ENCODE measurements at regions not wholly inside any gene's neighbourhood (a gene's known extent, or its start where the extent isn't known, plus 50 kb on each side); places are given as distances from the start of the nearest gene placed in this dataset.

DNA sequence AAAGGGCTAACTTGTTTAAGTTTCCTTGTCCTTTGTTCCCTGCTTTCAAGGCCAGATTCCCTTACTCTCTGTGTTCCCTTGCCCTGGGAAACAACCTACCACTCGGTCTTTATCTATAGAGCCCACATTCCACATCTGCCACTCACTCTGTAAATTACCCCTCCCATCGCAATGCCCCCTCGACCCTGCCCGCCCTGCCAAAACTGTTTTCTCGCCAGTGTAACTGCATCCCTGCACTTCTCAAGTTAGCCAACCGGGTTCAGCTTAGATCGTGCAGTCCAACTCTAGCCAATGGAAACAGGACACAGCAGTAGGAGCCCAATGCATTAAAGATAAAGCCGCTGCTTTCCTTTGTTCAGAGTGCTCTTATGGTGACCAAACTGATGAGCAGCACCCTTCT is 263.6 kb downstream of the TBL1XR1 start:
- Histone ChIP-seq H3K4me1 (ENCODE audit: control insufficient read depth in 1 of 2, insufficient read depth in 2 of 2, low read depth in 1 of 2, low read length in 1 of 2) (peaks cover 0 to 2% of the 10 kb centered on the region in 2 experiments; a peak in 2 of 4 replicates), H4K20me1 (ENCODE audit: insufficient read depth) (no peaks in the 10 kb centered on the region), H3K4me3 (ENCODE audit: low read depth in 2 of 2, low read length in 1 of 2) (no peak overlapping the region), H3K9me2 (no peaks in the 10 kb centered on the region), H3K36me3 (replicated peaks in 1 of 2; ENCODE audit: control insufficient read depth in 1 of 2, insufficient read depth in 2 of 2, low read length in 1 of 2) (no peaks in the 10 kb centered on the region), H3K4me2 (no peak overlapping the region), H3K27ac (ENCODE audit: low read depth in 2 of 2, low read length in 1 of 2) (no peak overlapping the region), H3K9me3 (no peaks in the 10 kb centered on the region), H3K27me3 (ENCODE audit: insufficient read depth) (no peaks in the 10 kb centered on the region), H3F3A (replicated peaks; ENCODE audit: insufficient read depth) (no peaks in the 10 kb centered on the region), H3K79me2 (ENCODE audit: insufficient read depth) (no peaks in the 10 kb centered on the region), H2AFZ (ENCODE audit: low read depth) (no peak overlapping the region), H3K9ac (no peak overlapping the region)
- no peak for DNase-seq
- WGBS (ENCODE audit: low lambda C conversion rate): 75% methylated on average over 8 of the region's 8 CpGs
- TF ChIP-seq SIN3A (IDR thresholded peaks at IDR 0.05; ENCODE audit: borderline replicate concordance, low read depth, low read length): no peak
- TF ChIP-seq CHD2 (IDR thresholded peaks at IDR 0.05; ENCODE audit: low read length, partially characterized antibody): no peak
- TF ChIP-seq FOXM1 (IDR thresholded peaks at IDR 0.05; ENCODE audit: low read depth): no peak
- no peak for TF ChIP-seq FOSL2 (IDR thresholded peaks at IDR 0.05; ENCODE audit: borderline replicate concordance, low read depth)
- no peak for TF ChIP-seq TAF1 (IDR thresholded peaks at IDR 0.05; ENCODE audit: borderline replicate concordance, low read depth, low read length)
- TF ChIP-seq, protein P1, sequence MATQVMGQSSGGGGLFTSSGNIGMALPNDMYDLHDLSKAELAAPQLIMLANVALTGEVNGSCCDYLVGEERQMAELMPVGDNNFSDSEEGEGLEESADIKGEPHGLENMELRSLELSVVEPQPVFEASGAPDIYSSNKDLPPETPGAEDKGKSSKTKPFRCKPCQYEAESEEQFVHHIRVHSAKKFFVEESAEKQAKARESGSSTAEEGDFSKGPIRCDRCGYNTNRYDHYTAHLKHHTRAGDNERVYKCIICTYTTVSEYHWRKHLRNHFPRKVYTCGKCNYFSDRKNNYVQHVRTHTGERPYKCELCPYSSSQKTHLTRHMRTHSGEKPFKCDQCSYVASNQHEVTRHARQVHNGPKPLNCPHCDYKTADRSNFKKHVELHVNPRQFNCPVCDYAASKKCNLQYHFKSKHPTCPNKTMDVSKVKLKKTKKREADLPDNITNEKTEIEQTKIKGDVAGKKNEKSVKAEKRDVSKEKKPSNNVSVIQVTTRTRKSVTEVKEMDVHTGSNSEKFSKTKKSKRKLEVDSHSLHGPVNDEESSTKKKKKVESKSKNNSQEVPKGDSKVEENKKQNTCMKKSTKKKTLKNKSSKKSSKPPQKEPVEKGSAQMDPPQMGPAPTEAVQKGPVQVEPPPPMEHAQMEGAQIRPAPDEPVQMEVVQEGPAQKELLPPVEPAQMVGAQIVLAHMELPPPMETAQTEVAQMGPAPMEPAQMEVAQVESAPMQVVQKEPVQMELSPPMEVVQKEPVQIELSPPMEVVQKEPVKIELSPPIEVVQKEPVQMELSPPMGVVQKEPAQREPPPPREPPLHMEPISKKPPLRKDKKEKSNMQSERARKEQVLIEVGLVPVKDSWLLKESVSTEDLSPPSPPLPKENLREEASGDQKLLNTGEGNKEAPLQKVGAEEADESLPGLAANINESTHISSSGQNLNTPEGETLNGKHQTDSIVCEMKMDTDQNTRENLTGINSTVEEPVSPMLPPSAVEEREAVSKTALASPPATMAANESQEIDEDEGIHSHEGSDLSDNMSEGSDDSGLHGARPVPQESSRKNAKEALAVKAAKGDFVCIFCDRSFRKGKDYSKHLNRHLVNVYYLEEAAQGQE (IDR thresholded peaks at IDR 0.05; ENCODE audit: low read depth, low read length): no peak
- TF ChIP-seq RXRA (IDR thresholded peaks at IDR 0.05; ENCODE audit: borderline replicate concordance, low read depth): no peak
- no peak for TF ChIP-seq MEF2A (IDR thresholded peaks at IDR 0.05; ENCODE audit: borderline replicate concordance, low read depth)
- ChIA-PET CTCF (no interaction called here), POLR2A (no interaction called here)

DNA sequence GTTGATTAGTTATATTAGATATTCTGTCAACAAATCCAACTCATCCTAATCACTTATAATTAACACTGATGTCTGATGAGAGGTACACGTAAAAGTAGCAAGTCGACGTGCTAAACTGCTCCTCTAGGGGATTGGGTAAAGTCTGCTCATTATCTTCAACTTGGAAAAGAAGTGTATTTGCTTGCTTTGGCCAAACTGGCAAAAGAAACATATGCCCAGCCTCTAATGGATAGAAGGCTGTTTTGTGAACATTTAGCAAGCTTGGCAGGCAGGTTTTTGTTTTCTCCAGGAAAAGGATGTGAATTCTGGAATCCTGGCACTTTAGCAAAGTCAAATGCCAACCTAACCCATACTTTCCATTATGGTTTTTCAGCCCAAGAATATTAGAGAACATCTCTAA is 264.8 kb downstream of the TBL1XR1 start:
- no peaks in the 10 kb centered on the region for H3K9me2 ChIP-seq
- H2AFZ ChIP-seq (ENCODE audit: low read depth): no peak overlapping the region
- peaks cover 0 to 2% of the 10 kb centered on the region in 2 experiments; a peak in 2 of 4 replicates for H3K4me1 ChIP-seq (ENCODE audit: control insufficient read depth in 1 of 2, insufficient read depth in 2 of 2, low read depth in 1 of 2, low read length in 1 of 2)
- H4K20me1 ChIP-seq (ENCODE audit: insufficient read depth): no peaks in the 10 kb centered on the region
- no peak overlapping the region for H3K27ac ChIP-seq (ENCODE audit: low read depth in 2 of 2, low read length in 1 of 2)
- TF ChIP-seq RFX5 (IDR thresholded peaks at IDR 0.05; ENCODE audit: low read length): no peak
- no peak for TF ChIP-seq MEF2A (IDR thresholded peaks at IDR 0.05; ENCODE audit: borderline replicate concordance, low read depth)
- TF ChIP-seq GABPA (IDR thresholded peaks at IDR 0.05; ENCODE audit: low read depth): no peak
- TF ChIP-seq SMC3 (IDR thresholded peaks at IDR 0.05; ENCODE audit: low read depth, low read length): no peak
- TF ChIP-seq, protein P2, sequence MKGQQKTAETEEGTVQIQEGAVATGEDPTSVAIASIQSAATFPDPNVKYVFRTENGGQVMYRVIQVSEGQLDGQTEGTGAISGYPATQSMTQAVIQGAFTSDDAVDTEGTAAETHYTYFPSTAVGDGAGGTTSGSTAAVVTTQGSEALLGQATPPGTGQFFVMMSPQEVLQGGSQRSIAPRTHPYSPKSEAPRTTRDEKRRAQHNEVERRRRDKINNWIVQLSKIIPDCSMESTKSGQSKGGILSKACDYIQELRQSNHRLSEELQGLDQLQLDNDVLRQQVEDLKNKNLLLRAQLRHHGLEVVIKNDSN (IDR thresholded peaks at IDR 0.05; ENCODE audit: borderline replicate concordance, low read depth): no peak
- TF ChIP-seq TCF12 (IDR thresholded peaks at IDR 0.05): no peak
- TF ChIP-seq, protein P3, sequence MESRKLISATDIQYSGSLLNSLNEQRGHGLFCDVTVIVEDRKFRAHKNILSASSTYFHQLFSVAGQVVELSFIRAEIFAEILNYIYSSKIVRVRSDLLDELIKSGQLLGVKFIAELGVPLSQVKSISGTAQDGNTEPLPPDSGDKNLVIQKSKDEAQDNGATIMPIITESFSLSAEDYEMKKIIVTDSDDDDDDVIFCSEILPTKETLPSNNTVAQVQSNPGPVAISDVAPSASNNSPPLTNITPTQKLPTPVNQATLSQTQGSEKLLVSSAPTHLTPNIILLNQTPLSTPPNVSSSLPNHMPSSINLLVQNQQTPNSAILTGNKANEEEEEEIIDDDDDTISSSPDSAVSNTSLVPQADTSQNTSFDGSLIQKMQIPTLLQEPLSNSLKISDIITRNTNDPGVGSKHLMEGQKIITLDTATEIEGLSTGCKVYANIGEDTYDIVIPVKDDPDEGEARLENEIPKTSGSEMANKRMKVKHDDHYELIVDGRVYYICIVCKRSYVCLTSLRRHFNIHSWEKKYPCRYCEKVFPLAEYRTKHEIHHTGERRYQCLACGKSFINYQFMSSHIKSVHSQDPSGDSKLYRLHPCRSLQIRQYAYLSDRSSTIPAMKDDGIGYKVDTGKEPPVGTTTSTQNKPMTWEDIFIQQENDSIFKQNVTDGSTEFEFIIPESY (IDR thresholded peaks at IDR 0.05; ENCODE audit: borderline replicate concordance, low read depth): no peak
- no peak for TF ChIP-seq RCOR1 (IDR thresholded peaks at IDR 0.05; ENCODE audit: low read length)
- H3K4me3 ChIP-seq (ENCODE audit: low read depth in 2 of 2, low read length in 1 of 2): no peak overlapping the region
- no peaks in the 10 kb centered on the region for H3K36me3 ChIP-seq (replicated peaks in 1 of 2; ENCODE audit: control insufficient read depth in 1 of 2, insufficient read depth in 2 of 2, low read length in 1 of 2)
- 66% methylated on average over 3 of the region's 3 CpGs for WGBS (ENCODE audit: low lambda C conversion rate)
- H3K9ac ChIP-seq: no peak overlapping the region
- H3K79me2 ChIP-seq (ENCODE audit: insufficient read depth): no peaks in the 10 kb centered on the region
- no peaks in the 10 kb centered on the region for H3F3A ChIP-seq (replicated peaks; ENCODE audit: insufficient read depth)
- no peak for DNase-seq
- no peaks in the 10 kb centered on the region for H3K9me3 ChIP-seq
- H3K4me2 ChIP-seq: no peak overlapping the region
- H3K27me3 ChIP-seq (ENCODE audit: insufficient read depth): no peaks in the 10 kb centered on the region
- CTCF ChIA-PET: no interaction called here
- POLR2A ChIA-PET: no interaction called here

All from SK-N-SH (cell line).